Muscle of leg (tissue), 3 donors: ENCODE measurements at regions not wholly inside any gene's neighbourhood (a gene's known extent, or its start where the extent isn't known, plus 50 kb on each side); places are given as distances from the start of the nearest gene placed in this dataset.
A peak's percentile ranks its signal among the peaks of the same experiment; 100 is the strongest.

Source experiments
- DNase-seq: peaks from one replicate; pipeline ENCODE4 v3.0.0; 2013
- H3K27ac ChIP-seq: one replicate; pipeline ENCODE4 v1.5.1; 2013; ENCODE audit warnings: mild to moderate bottlenecking, low read length, control low read depth
- H3K27me3 ChIP-seq: one replicate; pipeline ENCODE4 v1.6.1; 2013; ENCODE audit warnings: low read length; ENCODE audit not compliant: control insufficient read depth, insufficient read depth
- H3K36me3 ChIP-seq: one replicate; pipeline ENCODE4 v1.6.1; 2013; ENCODE audit warnings: low read length; ENCODE audit not compliant: control insufficient read depth, insufficient read depth
- H3K4me1 ChIP-seq: one replicate; pipeline ENCODE4 v1.6.1; 2013; ENCODE audit warnings: low read length; ENCODE audit not compliant: control insufficient read depth, insufficient read depth
- H3K4me3 ChIP-seq: one replicate; pipeline ENCODE4 v1.5.1; 2013; ENCODE audit warnings: low read length, control low read depth
- H3K9me3 ChIP-seq: replicated peaks from 2 replicates; pipeline ENCODE4 v1.6.1; 2013; ENCODE audit warnings: low read depth, low read length; ENCODE audit not compliant: control insufficient read depth
- WGBS: methylation state at CpG from one replicate; pipeline ENCODE4 v1.1.5; 2013; ENCODE audit warnings: missing lambda C conversion rate; ENCODE audit not compliant: insufficient coverage; 5-methylcytosine and 5-hydroxymethylcytosine counted together

DNA sequence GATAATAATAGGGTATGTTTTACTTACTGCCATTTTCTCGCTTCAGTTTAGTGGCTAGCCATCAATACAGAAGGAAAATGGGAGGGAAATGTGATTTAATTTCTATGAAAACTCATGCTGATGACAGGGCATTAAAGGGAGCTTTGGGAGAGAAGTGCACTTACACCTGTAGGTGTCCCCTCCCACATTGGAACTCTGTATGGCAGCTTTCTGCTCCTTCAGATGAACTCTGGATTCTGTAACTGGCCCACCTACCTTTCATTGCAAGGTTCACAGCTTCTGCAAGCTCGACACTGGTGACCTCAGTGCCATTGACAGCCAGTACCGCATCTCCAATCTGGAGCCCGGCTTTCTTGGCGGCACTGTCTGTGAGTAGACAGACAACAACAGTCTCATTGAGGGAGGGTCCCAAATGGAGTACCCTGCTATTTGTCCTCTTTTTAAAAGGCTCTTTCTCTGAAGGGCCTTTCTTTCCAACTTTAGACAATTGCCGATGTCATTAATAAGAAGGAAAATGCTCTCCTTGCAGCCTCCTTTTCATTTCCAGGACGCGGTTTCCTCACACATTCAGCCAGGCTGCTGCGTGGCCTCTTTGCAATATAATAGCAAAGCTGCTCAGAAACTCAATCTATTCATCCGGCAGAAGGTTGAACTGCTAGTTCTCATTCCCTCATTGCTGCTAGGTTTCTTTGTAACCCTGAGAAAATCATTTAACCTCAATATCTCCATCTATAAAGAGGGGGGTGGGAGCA lies 63.6 kb downstream of the NUDT12 start:
- DNase-seq = no peak
- Histone ChIP-seq H3K4me1 (peaks cover 7% of the 10 kb centered on the region), H3K27ac (peak overlapping the region; percentile 59), H3K4me3 (no peak overlapping the region), H3K9me3 (peaks cover 2% of the 10 kb centered on the region), H3K27me3 (no peaks in the 10 kb centered on the region), H3K36me3 (no peaks in the 10 kb centered on the region)
- 50% methylated on average over 9 of the region's 10 CpGs for WGBS

DNA sequence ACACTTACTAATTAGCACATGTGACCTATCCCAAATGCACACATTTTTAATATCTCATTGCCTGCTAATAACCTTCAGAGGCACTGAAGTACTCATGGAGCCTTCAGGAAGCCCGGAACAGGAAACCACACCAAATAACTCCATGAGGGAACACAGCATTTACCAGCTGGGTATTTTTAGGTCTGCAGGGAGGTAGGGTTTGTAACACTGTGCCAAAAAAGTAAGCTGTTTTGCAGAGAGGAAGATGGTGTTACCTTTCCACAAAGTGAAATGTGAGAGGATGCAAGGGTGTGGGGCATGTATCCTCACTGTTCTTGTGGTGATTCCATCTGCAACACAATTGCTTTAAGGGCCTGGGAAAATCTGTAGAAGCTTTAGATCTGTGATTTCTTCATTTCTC lies 64.4 kb downstream of the NUDT12 start:
- Histone ChIP-seq H3K27me3 (no peaks in the 10 kb centered on the region), H3K9me3 (peaks cover 2% of the 10 kb centered on the region), H3K4me1 (peaks cover 7% of the 10 kb centered on the region), H3K4me3 (no peak overlapping the region), H3K36me3 (no peaks in the 10 kb centered on the region), H3K27ac (no peak overlapping the region)
- DNase-seq = peak; percentile 46
- no CpG with 5 or more reads among the region's 1 CpG for WGBS

DNA sequence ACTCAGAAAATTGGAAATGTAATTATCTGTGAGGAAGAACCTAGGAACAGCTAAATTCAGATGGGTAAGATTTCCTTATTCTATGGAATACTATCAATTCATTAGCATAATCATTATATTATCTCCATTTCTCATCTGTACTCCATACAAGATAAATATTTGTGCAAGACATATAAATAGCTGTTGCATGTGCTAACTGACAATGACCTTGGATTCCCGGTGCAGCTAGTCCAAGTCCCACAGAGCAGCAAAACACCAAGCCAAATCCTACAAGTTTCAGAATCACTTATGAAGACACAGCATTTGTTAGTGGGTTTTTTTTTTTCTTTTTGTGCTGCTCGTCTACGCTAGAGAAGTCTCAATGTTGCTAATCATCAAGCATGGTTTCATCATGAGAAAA lies 64.8 kb downstream of the NUDT12 start:
- DNase-seq = no peak
- no peaks in the 10 kb centered on the region for H3K36me3 ChIP-seq
- H3K27ac ChIP-seq = no peak overlapping the region
- H3K4me3 ChIP-seq = no peak overlapping the region
- H3K9me3 ChIP-seq = peaks cover 2% of the 10 kb centered on the region
- peaks cover 7% of the 10 kb centered on the region for H3K4me1 ChIP-seq
- no peaks in the 10 kb centered on the region for H3K27me3 ChIP-seq
- no CpG with 5 or more reads among the region's 3 CpGs for WGBS

DNA sequence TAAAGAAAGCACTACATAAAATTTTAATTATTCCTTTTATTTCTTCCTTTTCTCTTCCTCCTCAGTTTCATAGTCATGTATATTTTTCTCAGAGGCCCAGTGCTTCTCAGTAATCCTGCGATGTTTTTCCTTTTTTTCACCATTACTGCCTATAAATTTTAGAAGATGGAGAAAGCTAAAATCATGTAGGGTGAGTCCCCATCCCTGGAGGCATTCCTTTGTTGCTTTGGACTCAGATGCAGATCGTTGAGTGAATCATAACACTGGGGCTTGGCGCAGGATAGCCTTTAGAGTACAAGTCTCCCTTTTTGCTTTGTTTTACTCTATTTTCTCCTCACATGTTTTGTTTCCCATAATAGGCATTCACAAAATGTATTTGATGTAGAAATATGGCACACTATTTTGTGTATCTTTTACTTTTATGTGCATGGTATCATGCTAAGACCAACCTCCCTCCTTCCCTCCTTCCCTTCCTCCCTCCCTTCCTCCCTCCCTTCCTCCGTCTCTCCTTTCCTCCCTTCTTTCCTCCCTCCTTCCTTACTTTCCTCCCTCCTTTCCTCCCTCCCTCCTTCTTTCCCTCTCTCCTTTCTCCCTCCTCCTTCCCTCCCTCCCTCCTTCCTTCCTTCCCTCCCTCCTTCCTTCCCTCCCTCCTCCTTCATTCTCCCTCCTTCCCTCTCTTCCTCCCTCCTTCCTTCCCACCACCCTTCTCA lies 72.4 kb downstream of the NUDT12 start:
- Histone ChIP-seq H3K27ac (no peak overlapping the region), H3K27me3 (no peaks in the 10 kb centered on the region), H3K36me3 (no peaks in the 10 kb centered on the region), H3K4me1 (peaks cover 8% of the 10 kb centered on the region), H3K4me3 (no peak overlapping the region), H3K9me3 (peaks cover 2% of the 10 kb centered on the region)
- no peak for DNase-seq
- WGBS = 50% methylated on average over 1 of the region's 4 CpGs

DNA sequence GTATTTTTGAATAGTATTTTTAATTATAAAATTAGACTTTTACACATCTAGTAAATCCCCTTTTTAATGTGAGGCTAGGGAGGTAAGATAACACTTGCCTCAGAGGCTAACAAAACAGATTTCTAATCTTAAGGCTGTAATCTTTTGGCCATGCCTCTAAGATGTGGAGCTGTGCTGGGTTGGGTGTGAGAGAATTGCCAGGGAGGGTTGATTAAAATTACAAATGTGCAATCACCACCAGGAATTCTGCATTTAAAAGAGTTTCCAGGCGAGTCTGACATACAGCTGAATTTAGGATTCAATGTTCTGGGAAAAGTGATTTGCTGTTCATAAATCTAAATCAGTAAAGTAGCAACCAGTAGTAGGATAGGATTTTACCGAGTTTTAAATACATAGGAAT lies 73.3 kb downstream of the NUDT12 start:
- no peak overlapping the region for H3K4me3 ChIP-seq
- no peak for DNase-seq
- no peaks in the 10 kb centered on the region for H3K27me3 ChIP-seq
- no CpG with 5 or more reads among the region's 2 CpGs for WGBS
- H3K27ac ChIP-seq = no peak overlapping the region
- peaks cover 1% of the 10 kb centered on the region for H3K9me3 ChIP-seq
- peaks cover 8% of the 10 kb centered on the region for H3K4me1 ChIP-seq
- H3K36me3 ChIP-seq = no peaks in the 10 kb centered on the region

DNA sequence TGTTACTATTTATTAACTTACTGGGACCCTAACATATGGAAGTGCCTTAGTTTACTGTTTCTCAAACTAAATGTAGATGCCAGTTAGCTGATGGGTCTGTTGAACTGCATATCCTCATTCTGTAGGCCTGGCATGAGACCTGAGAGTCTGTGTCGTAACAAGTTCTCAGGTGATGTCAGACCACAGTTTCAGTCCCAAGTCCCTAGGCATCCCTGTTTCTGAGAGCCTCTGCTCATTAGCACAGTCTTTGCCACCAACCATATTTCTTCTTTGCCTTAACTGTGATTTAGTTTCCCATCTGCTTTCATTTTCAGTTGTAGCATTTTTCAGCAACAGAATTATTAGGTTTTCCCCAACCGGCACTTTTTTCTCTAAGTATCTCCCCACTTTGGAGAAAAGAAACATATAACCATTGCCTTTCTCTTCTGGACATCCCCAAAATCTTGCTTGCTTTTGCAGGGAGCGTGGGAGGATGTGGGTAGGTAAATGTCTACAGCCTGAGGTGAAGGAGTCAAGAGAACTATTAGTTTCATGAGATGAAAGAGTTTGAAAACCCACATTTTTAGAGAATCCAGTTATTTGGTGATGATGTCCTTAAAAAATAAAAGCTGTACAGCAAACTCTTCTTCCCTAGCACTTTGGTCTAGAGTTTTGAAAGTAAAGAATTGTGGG lies 74.6 kb downstream of the NUDT12 start:
- no peak overlapping the region for H3K4me3 ChIP-seq
- no peaks in the 10 kb centered on the region for H3K9me3 ChIP-seq
- H3K27ac ChIP-seq = no peak overlapping the region
- H3K4me1 ChIP-seq = peaks cover 8% of the 10 kb centered on the region
- DNase-seq = no peak
- no peaks in the 10 kb centered on the region for H3K27me3 ChIP-seq
- no peaks in the 10 kb centered on the region for H3K36me3 ChIP-seq
- WGBS = 33% methylated on average over 1 of the region's 3 CpGs

DNA sequence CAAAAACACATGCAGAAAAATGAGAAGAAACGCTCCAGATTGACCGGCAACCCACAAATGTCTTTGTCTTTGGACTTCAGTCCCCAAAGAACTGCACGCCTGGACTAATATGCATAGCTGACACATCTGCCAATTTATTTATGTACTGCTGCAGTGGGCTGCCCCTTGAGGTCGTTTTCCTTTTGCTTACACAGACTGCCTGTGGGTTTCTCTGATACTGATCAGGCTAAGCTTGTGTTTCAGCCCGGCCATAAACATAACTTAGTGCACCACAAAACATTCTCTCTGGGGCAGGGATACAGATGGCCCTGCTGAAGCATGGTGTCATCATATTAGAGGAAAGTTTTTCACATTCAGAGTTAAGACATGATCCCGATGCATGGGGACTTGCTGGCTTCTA lies 75.4 kb downstream of the NUDT12 start:
- H3K27ac ChIP-seq = no peak overlapping the region
- no peak overlapping the region for H3K4me3 ChIP-seq
- H3K27me3 ChIP-seq = no peaks in the 10 kb centered on the region
- peak; percentile 19 for DNase-seq
- H3K36me3 ChIP-seq = no peaks in the 10 kb centered on the region
- H3K9me3 ChIP-seq = no peaks in the 10 kb centered on the region
- WGBS = 8% methylated on average over 4 of the region's 6 CpGs
- H3K4me1 ChIP-seq = peaks cover 8% of the 10 kb centered on the region

DNA sequence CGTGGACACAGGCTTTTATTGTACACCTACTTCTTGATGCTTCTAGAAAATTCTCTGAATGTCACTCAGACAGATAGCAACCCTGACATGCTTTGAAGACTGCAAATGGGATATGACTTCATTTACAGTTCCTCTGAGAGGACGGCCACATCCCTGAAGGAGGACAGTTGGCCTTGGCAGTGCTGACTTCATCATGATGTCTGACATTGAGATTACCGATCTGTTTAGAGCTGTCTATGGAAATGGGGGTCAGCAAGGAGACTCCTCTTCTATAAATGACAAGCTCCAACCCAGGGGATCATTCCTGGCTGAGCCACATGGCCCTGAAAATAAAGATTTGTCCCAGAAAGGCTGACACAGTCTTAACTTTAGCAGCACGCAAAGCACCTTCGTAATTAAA lies 75.8 kb downstream of the NUDT12 start:
- Histone ChIP-seq H3K4me1 (peaks cover 8% of the 10 kb centered on the region), H3K9me3 (no peaks in the 10 kb centered on the region), H3K4me3 (no peak overlapping the region), H3K36me3 (no peaks in the 10 kb centered on the region), H3K27ac (no peak overlapping the region), H3K27me3 (no peaks in the 10 kb centered on the region)
- no peak for DNase-seq
- 83% methylated on average over 1 of the region's 5 CpGs for WGBS

DNA sequence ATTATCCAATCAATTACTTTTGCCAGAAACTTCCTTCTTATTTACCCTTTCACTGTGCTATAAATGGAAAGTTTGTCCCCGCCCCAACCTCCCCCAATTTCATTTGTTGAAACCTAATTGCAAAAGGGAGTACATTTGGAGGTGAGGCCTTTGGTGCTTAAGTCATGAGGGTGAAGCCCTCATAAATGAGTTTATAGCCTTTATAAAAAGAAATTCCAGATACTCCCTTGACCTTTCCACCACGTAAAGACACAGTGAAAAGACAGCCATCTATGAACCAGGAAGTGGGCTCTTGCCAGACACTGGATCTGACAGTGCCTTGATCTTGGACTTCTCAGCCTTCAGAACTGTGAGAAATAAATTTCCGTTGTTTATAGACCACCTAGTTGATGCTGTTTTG lies 82.3 kb downstream of the NUDT12 start:
- no peak overlapping the region for H3K27ac ChIP-seq
- no peak overlapping the region for H3K4me3 ChIP-seq
- H3K9me3 ChIP-seq = no peaks in the 10 kb centered on the region
- no CpG with 5 or more reads among the region's 3 CpGs for WGBS
- DNase-seq = no peak
- H3K27me3 ChIP-seq = no peaks in the 10 kb centered on the region
- H3K4me1 ChIP-seq = no peaks in the 10 kb centered on the region
- no peaks in the 10 kb centered on the region for H3K36me3 ChIP-seq

DNA sequence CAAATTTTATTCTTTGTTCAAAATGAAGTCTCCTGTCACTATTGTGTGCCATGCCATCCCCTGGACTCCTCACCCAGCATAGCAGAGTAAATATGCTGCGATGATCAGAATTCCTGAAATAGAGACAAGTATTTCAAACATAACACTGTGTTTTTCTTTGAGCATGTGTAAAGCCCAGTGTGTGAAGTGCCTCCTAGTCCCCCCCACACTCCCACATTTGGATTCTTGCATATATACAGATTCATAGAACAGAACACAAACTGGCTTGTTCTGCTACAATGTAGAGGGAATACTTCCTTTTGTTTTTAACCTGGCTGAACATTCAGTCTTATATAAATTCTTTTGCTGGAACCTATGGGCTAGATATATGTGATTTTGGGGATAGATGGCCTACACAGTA lies 84.9 kb downstream of the NUDT12 start:
- Histone ChIP-seq H3K9me3 (no peaks in the 10 kb centered on the region), H3K4me1 (no peaks in the 10 kb centered on the region), H3K27ac (no peak overlapping the region), H3K27me3 (no peaks in the 10 kb centered on the region), H3K4me3 (no peak overlapping the region), H3K36me3 (no peaks in the 10 kb centered on the region)
- DNase-seq = no peak
- no CpG with 5 or more reads among the region's 1 CpG for WGBS
